Parathyroid adenoma (tissue), 2 donors: ENCODE measurements at regions not wholly inside any gene's neighbourhood (a gene's known extent, or its start where the extent isn't known, plus 50 kb on each side); places are given as distances from the start of the nearest gene placed in this dataset.

Experiments used
- H2AFZ ChIP-seq: fragments of 300-600 bp; sonication (generic); one replicate; pipeline ENCODE4 v1.7.0; 2017; ENCODE audit warnings: antibody characterized with exemption, mild to moderate bottlenecking
- H3K27ac ChIP-seq: fragments of 300-600 bp; sonication (generic); one replicate; pipeline ENCODE4 v1.7.0; 2017
- H3K27me3 ChIP-seq: fragments of 300-600 bp; sonication (generic); one replicate; pipeline ENCODE4 v1.7.0; 2017; ENCODE audit warnings: low read length; ENCODE audit not compliant: control insufficient read depth, insufficient read depth
- H3K36me3 ChIP-seq: fragments of 300-600 bp; sonication (generic); one replicate; pipeline ENCODE4 v1.7.0; 2017; ENCODE audit warnings: low read length; ENCODE audit not compliant: control insufficient read depth, insufficient read depth
- H3K4me1 ChIP-seq: fragments of 300-600 bp; sonication (generic); one replicate; pipeline ENCODE4 v1.7.0; 2017; ENCODE audit warnings: control low read depth
- H3K4me2 ChIP-seq: fragments of 300-600 bp; sonication (generic); one replicate; pipeline ENCODE4 v1.7.0; 2017; ENCODE audit warnings: low read length
- H3K4me3 ChIP-seq: fragments of 300-600 bp; sonication (generic); one replicate; pipeline ENCODE4 v1.7.0; 2017; ENCODE audit warnings: low read depth, low read length
- H3K79me2 ChIP-seq: fragments of 300-600 bp; sonication (generic); one replicate; pipeline ENCODE4 v1.7.0; 2017; ENCODE audit warnings: control low read depth
- H3K9ac ChIP-seq: fragments of 300-600 bp; sonication (generic); one replicate; pipeline ENCODE4 v1.7.0; 2017; ENCODE audit warnings: mild to moderate bottlenecking
- H3K9me3 ChIP-seq: fragments of 300-600 bp; sonication (generic); one replicate; pipeline ENCODE4 v1.7.0; 2017; ENCODE audit warnings: low read length; ENCODE audit not compliant: control insufficient read depth
- TF ChIP-seq, protein P1 (sequence below): fragments of 300-600 bp; sonication (generic); IDR thresholded peaks from one replicate; pipeline ENCODE4 v1.7.0; 2017; ENCODE audit warnings: antibody characterized with exemption, mild to moderate bottlenecking
- donor health status: primary hyperparathyroidism.

DNA sequence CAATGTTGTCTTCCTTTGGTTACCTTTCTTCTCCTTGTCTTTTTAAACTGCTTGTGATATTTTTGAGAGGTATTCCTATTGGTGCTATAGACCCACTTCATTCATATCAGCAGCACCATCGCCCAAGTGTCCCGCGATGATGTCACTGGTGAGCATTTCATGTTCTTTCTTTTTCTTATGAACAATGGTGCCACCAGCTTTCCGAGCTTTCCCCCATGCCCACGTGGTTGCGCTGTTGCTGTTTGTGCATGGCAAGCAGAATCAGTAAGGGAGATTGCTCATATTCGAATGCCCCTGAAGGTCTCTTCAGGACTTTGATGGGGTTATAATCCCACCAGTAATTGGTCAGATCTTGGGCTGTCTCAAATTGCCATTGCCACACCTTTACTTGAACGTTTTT is 221.6 kb upstream of the USP9Y start:
- no peaks in the 10 kb centered on the region for H3K9me3 ChIP-seq
- TF ChIP-seq, protein P1, sequence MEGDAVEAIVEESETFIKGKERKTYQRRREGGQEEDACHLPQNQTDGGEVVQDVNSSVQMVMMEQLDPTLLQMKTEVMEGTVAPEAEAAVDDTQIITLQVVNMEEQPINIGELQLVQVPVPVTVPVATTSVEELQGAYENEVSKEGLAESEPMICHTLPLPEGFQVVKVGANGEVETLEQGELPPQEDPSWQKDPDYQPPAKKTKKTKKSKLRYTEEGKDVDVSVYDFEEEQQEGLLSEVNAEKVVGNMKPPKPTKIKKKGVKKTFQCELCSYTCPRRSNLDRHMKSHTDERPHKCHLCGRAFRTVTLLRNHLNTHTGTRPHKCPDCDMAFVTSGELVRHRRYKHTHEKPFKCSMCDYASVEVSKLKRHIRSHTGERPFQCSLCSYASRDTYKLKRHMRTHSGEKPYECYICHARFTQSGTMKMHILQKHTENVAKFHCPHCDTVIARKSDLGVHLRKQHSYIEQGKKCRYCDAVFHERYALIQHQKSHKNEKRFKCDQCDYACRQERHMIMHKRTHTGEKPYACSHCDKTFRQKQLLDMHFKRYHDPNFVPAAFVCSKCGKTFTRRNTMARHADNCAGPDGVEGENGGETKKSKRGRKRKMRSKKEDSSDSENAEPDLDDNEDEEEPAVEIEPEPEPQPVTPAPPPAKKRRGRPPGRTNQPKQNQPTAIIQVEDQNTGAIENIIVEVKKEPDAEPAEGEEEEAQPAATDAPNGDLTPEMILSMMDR, result no peak

DNA sequence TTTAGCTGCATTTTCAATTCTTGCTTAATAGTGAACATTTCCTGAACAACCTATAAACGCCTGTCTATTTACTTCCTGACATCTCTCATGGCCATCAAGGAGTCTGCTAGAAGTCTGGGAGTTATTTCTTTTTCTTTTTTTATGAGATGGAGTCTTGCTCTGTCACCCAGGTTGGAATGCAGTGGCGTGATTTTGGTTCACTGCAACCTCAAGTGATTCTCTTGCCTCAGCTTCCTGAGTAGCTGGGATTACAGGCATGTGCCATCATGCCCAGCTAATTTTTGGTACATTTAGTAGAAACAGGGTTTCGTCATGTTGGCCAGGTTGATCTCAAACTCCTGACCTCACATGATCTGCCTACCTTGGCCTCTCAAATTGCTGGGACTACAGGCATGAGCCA is 217.6 kb upstream of the USP9Y start:
- no peaks in the 10 kb centered on the region for H3K79me2 ChIP-seq
- H3K4me1 ChIP-seq, result no peaks in the 10 kb centered on the region
- H2AFZ ChIP-seq, result no peak overlapping the region
- no peak overlapping the region for H3K9ac ChIP-seq
- no peaks in the 10 kb centered on the region for H3K27me3 ChIP-seq
- H3K27ac ChIP-seq, result no peak overlapping the region
- H3K4me2 ChIP-seq, result no peak overlapping the region
- no peaks in the 10 kb centered on the region for H3K9me3 ChIP-seq
- H3K36me3 ChIP-seq, result no peaks in the 10 kb centered on the region
- TF ChIP-seq, protein P1, result no peak
- no peak overlapping the region for H3K4me3 ChIP-seq

More for the DNA sequence above, 221.6 kb upstream of the USP9Y start:
- no peak overlapping the region for H3K4me3 ChIP-seq
- H2AFZ ChIP-seq, result no peak overlapping the region
- H3K27ac ChIP-seq, result no peak overlapping the region
- no peaks in the 10 kb centered on the region for H3K27me3 ChIP-seq
- H3K4me2 ChIP-seq, result no peak overlapping the region
- H3K36me3 ChIP-seq, result no peaks in the 10 kb centered on the region
- H3K4me1 ChIP-seq, result no peaks in the 10 kb centered on the region
- H3K79me2 ChIP-seq, result no peaks in the 10 kb centered on the region
- no peak overlapping the region for H3K9ac ChIP-seq

DNA sequence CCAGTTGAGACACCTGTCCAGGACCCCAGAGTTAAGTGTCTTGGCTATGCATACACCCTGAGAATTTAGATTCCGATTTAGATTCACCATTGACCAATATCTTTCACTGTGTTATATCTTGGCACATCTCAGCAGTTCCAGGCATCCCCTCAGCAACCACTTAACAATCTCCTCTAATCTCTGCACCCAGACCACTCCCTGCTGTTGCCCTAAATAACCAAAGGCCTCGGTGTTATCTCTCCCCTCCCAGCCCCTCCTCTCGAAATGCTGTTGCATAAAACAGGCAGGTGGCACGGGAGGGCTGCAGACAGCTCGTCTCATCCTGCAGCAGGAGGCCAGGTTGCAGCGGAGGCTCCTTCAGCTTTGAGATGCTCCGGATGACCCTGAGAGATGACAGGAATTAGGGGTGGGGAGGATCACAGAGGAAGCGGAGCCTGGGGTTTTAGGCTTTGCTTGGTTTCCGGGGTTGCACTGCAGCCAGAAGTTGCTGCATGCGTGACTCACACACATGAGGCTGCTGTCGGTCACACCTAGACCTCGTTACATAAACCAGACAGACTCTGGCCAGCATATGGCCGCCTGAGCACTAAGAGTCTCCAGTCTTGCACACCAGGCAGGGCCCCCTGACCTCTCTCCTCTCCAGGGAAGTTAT is 210.3 kb upstream of the USP9Y start:
- no peak overlapping the region for H3K4me3 ChIP-seq
- H3K9ac ChIP-seq, result no peak overlapping the region
- no peak overlapping the region for H2AFZ ChIP-seq
- H3K79me2 ChIP-seq, result no peaks in the 10 kb centered on the region
- no peaks in the 10 kb centered on the region for H3K36me3 ChIP-seq
- no peak overlapping the region for H3K27ac ChIP-seq
- no peaks in the 10 kb centered on the region for H3K4me1 ChIP-seq
- no peaks in the 10 kb centered on the region for H3K9me3 ChIP-seq
- H3K4me2 ChIP-seq, result no peak overlapping the region
- TF ChIP-seq, protein P1, result no peak
- no peaks in the 10 kb centered on the region for H3K27me3 ChIP-seq

DNA sequence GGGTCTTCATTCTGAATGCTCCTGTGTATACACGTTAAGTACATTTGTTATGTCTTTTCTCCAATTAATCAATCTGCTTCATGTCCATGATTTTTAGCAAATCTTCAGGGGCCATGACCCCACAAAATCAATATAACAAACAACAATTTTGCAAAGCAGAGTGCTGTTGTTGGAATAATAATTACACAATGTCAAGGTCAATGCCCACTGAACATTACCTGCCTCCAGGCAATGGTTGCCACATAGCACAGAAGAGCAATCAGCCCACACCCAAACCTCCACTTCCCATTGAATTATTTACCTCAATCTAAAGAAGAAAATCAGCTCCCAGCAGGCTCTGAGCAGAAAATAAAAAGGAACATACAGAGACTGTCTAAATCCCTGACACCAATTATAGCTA is 208.8 kb upstream of the USP9Y start:
- Histone ChIP-seq H3K36me3 (no peaks in the 10 kb centered on the region), H3K27ac (no peak overlapping the region), H3K4me2 (no peak overlapping the region), H3K9me3 (no peaks in the 10 kb centered on the region), H3K79me2 (no peaks in the 10 kb centered on the region), H2AFZ (no peak overlapping the region), H3K4me1 (no peaks in the 10 kb centered on the region), H3K9ac (no peak overlapping the region), H3K27me3 (no peaks in the 10 kb centered on the region), H3K4me3 (no peak overlapping the region)
- TF ChIP-seq, protein P1, result no peak

DNA sequence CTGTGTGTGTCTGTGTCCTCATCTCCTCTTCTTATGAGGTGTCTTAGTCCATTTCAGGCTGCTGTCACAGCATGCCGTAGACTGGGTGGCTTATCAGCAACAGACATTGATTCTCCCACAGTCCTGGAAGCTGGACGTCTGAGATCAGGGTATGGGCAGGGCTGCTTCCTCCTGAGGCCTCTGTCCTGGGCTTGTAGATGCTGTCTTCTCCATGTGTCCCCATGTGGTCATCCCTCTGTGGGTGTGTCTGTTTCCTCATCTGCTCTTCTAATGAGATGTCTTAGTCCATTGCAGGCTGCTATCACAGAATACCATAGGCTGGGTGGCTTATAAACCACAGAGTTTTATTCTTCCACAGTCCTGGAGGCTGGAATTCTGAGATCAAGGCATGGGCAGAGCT is 205.0 kb upstream of the USP9Y start:
- Histone ChIP-seq H3K79me2 (no peaks in the 10 kb centered on the region), H3K4me1 (no peaks in the 10 kb centered on the region), H3K9me3 (no peaks in the 10 kb centered on the region), H3K4me3 (no peak overlapping the region), H3K27ac (no peak overlapping the region), H2AFZ (no peak overlapping the region), H3K4me2 (no peak overlapping the region), H3K36me3 (no peaks in the 10 kb centered on the region), H3K27me3 (no peaks in the 10 kb centered on the region), H3K9ac (no peak overlapping the region)
- TF ChIP-seq, protein P1, result no peak
